ENCODE measurements at regions not wholly inside any gene's neighbourhood (a gene's known extent, or its start where the extent isn't known, plus 50 kb on each side); places are given as distances from the start of the nearest gene placed in this dataset.

GRCh38 chr2:35508601-35509000, 847.0 kb upstream of the CRIM1 start:
- TF ChIP-seq CTCF (IDR thresholded peaks at IDR 0.05) (no peak), POLR2A (IDR thresholded peaks at IDR 0.05) (no peak)

All from right lobe of liver (tissue), 4 donors.